GM12891 (cell line): ENCODE measurements at regions not wholly inside any gene's neighbourhood (a gene's known extent, or its start where the extent isn't known, plus 50 kb on each side); places are given as distances from the start of the nearest gene placed in this dataset.

ENCODE experiments used
- DNase-seq: peaks from one replicate; pipeline ENCODE4 v3.0.0; 2011; ENCODE audit warnings: low spot score; ENCODE audit not compliant: insufficient read length
- FAIRE-seq: peaks from 2 replicates; lab custom pipeline; 2011; peaks lifted over from hg19 to GRCh38; lab: Jason Lieb, UNC
- PAX5 ChIP-seq: IDR thresholded peaks from 2 replicates; pipeline ENCODE4 v1.6.1; 2011; ENCODE audit warnings: low read length, moderate library complexity, mild to moderate bottlenecking; ENCODE audit not compliant: insufficient read depth, severe bottlenecking
- POLR2A ChIP-seq: IDR thresholded peaks from 2 replicates; pipeline ENCODE4 v1.6.1; 2011; ENCODE audit warnings: low read depth, low read length, control low read depth
- POLR2AphosphoS5 ChIP-seq: IDR thresholded peaks from 2 replicates; pipeline ENCODE4 v1.6.1; 2011; ENCODE audit warnings: low read depth, low read length, control low read depth
- POU2F2 ChIP-seq: IDR thresholded peaks from 2 replicates; pipeline ENCODE4 v1.6.1; 2011; ENCODE audit warnings: low read depth, mild to moderate bottlenecking, control low read depth, low read length, moderate library complexity
- SPI1 ChIP-seq: IDR thresholded peaks from 2 replicates; pipeline ENCODE4 v1.6.1; 2011; ENCODE audit warnings: low read depth, low read length, control low read depth
- TAF1 ChIP-seq: IDR thresholded peaks from 2 replicates; pipeline ENCODE4 v1.6.1; 2011; ENCODE audit warnings: low read depth, low read length, control low read depth

DNA sequence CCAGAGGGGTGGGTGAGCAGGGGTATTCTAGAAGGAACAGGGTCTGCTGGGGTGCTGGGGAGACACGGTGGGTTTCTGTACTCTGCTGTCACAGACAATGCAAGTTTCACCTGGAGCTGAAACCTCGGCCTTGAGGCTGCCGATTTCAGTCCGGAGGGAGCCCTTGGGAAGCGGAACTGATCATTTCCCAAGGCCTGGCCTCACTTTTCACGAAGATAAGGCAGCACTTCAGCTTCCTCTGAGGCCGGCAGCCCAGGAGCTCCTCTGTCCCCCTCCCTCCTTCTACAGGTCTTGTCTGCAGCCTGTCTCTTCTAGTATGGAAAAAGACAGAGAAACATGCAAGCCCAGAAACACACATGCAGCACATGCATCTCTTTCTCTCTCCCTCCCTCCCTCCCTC lies 242.1 kb downstream of the CDC5L start:
- TF ChIP-seq SPI1 (no peak), TAF1 (no peak), POLR2AphosphoS5 (no peak), POLR2A (no peak), POU2F2 (no peak), PAX5 (no peak)
- DNase-seq (no peak), FAIRE-seq (no peak)

DNA sequence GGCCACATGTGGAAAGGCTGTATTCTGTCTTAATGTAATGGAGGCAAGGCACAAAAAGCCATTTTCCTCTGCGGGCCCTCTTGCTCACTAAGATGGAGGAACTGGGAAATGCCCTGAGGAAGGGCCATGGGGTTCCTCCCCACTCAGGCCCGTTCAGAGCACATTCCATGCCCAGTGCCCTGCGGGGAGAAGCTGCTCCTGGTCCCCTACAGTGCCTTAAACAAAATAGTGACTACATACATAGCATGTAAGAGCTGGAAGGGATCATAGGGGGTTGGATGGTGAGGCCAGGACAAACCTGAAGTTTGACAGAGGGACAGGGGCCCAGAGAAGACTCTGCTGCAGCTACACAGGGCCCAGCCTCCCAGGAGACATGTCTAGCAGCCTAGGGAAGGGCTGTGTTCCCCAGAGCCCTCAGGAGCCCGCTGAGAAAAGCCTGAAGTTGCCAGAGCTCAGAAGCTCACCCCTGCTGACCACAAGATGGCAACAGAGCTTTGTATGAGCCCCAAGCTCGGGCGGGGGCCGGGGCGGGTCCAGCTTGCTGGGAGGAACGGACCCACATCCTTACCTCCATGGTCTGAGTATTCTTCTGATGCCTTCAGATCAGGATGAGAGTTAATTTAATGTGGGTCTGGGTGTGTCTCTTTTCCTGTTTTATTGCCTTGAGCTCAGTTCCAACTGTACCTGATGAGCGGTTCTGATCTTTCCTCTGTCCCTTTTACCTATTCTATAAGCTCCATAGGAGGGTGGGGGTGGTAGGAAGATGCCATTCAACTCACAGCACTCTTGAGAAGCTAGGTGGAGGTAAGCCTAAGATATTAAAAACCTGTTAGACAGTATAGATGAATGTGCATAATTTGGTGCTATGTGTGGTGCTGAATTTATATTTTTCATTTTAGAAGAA lies 242.9 kb downstream of the CDC5L start:
- DNase-seq: peak; percentile 47
- no peak for FAIRE-seq
- no peak for TF ChIP-seq SPI1
- no peak for TF ChIP-seq PAX5
- TF ChIP-seq POLR2A: no peak
- no peak for TF ChIP-seq POLR2AphosphoS5
- TF ChIP-seq TAF1: no peak
- no peak for TF ChIP-seq POU2F2

DNA sequence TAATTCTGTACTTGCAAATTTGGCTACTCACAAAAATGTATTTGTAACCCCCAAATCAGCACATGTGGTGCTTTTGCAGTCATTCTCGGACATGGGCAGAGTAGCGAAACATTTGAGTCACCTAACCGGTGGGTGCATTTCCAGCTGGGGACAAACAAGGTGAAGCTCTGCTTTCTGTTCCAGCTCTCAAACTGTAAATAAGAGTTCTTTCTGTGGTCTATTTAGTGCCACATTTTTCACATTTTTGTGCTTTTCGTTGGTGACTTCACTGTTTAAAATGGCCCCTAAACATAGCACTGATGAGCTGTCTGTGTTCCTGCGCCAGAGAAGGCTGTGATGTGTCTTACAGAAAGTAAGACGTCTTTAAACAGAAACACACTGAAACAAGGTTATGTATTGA lies 244.5 kb downstream of the CDC5L start:
- FAIRE-seq: no peak

DNA sequence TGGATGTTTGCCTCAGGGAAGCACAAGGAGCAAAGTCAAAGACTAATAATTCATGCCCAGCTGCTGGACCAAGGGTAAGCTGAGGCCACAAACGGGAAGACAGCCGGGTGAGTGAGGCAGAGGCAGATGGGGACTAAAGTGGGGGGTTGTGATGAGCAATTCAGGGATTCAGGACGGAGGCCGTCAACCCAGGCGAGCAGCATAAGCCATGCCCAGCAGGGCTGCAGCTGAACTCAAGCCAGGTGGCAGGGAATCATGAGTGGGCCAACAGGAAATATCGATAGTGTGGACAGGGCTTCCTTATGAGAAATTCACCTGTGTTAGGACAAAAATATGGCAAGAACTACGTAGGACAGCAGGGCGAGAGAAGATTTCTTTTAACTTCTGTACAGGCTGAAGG lies 246.8 kb downstream of the CDC5L start:
- DNase-seq (no peak), FAIRE-seq (no peak)
- TF ChIP-seq POU2F2 (no peak), PAX5 (no peak), POLR2A (no peak), SPI1 (no peak), POLR2AphosphoS5 (no peak), TAF1 (no peak)

More for the DNA sequence above, 244.5 kb downstream of the CDC5L start:
- no peak for DNase-seq
- TF ChIP-seq POLR2A (no peak), POU2F2 (no peak), SPI1 (no peak), POLR2AphosphoS5 (no peak), TAF1 (no peak), PAX5 (no peak)

DNA sequence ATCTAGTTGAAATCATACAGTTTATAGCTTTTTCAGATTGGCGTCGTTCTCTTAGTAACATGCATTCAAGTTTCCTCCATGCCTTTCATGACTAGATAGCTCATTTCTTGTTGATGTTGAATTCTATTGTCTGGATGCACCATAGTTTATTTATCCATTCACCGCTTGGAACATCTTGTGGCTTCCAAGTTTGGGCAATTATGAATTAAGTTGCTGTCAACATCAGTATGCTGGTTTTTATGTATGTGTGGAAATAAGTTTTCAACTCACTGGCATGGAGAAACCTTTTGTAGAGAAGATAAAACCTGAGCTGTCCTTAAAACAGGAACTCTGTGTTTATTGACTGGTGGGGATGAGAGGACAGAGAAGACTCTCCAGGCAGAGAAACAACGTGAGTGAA lies 248.0 kb downstream of the CDC5L start:
- FAIRE-seq (no peak), DNase-seq (no peak)
- TF ChIP-seq TAF1 (no peak), POLR2AphosphoS5 (no peak), SPI1 (no peak), PAX5 (no peak), POU2F2 (no peak), POLR2A (no peak)

DNA sequence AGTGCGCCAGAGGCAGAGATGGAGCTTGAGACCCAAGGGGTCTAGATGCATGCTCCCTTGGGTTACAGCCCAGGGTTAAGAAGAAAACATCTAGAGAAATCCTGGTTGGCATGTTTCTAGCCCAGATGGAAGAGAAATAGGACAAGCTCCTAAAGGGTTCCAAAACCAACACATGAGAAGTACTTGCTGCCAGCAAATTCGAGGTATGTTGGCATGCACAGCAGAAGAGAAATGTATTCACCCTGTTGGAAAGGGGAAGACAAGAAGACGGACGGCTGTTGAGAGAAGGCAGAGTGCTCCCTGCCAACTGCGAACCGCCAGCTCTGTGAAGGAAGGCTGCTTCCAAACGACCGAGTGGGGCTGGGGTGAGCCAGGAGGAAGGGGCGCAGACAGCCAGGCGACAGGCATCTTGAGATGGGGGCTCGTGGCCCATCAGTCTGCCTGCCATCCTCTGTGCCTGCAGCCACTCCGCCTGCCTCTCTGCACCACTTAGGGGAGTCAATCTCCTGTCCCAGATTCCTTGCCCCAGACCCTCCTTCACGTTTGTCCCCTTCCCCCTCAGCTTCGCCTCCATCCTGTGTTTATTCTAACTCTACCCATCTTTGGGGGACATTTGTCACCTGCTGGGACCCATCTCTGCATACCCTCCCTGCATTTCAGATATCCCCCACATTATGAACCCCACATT lies 249.2 kb downstream of the CDC5L start:
- FAIRE-seq (no peak), DNase-seq (no peak)
- TF ChIP-seq POLR2A (no peak), TAF1 (no peak)

DNA sequence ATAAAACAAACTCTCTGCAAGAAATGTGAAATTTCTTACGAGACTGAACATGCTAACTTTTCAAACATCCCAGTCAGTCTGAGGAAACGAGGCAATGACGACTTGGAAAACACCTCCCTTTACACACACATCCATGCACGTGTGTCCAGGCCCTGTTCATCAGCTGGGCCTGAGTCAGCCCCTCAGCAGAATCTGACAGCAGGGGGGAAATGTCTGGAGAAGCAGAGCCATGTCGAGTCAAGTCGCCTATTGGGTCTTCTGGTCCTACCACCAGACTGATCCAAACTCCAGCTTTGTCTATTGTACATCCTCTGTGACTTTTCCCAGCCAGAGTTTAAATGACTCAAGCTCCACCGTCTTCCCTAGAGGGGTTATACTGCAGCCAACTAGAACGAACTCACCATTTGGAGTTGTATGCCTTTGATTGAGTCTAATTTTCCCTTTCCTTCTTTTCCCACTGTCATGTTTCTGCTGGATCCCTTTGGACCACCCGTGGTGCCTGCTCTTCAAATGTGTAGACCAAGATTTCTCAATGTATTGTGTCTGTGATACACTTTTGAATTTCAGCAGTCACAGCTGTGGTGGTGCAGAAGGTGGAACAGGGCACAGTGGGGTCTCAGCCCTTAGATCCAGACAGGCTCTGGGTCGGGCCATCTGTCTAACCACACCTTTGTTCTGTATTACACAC lies 254.0 kb downstream of the CDC5L start:
- TF ChIP-seq SPI1 (no peak), POU2F2 (no peak), PAX5 (no peak), POLR2AphosphoS5 (no peak), POLR2A (no peak)
- no peak for FAIRE-seq
- no peak for DNase-seq

DNA sequence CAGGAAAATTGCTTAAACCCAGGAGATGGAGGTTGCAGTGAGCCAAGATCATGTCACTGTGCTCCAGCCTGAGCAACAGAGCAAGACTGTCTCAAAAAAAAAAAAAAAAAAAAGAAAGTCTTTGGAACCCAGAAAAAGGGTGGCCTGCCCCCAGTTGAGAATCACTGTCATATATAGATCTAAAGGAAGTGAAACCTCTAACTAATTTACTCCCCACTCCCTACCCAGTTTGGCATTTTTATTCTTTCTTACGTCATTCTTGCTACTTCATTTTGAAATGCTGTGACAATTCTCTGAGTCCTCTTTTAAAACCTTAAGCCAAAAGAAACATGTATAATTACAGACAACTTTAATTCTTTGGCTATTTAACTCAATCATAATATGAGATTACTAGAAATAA lies 254.8 kb downstream of the CDC5L start:
- TF ChIP-seq POU2F2 (no peak), SPI1 (peak; percentile 45)
- FAIRE-seq: no peak
- no peak for DNase-seq

DNA sequence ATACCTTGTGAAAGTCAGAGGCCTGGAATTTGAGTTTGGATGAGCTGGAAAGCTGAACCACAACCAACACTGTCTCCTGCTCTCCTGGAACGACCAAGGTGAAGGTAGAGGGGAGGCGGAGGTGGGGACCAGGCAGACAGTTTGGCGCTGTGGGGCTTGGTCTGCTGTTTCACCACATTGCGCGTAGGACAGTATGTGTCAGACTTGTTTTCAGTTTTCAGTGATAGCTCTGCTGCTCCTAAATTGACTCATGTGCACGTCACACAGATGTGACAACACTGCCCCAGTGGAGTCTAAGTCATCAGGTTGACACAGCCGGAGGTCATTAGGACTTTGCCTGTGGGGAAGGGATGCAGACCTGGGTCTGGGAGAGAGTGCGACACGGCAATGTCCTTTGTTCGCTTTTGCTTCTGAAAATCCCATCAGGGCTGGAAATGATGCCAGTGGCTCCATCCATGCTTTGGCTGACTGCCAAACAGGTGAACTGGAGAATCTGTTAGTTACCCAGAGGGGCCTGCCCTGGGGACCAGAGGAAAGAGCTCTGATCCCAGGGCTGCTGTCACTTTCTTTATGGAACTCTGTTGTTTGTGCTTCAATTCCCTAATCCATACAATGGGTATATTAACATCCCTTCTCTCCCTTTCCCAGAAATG lies 255.5 kb downstream of the CDC5L start:
- FAIRE-seq (no peak), DNase-seq (no peak)

More for the DNA sequence above, 255.5 kb downstream of the CDC5L start:
- TF ChIP-seq SPI1 (no peak), TAF1 (no peak), PAX5 (no peak), POU2F2 (no peak), POLR2AphosphoS5 (no peak), POLR2A (no peak)
